Activated CD4-positive, alpha-beta T cell treated with anti-CD3 and anti-CD28 coated beads, Interleukin-2, amount 10 ng/mL, durations not matched to agents 24 days and 14 days (primary cell): ENCODE measurements at regions not wholly inside any gene's neighbourhood (a gene's known extent, or its start where the extent isn't known, plus 50 kb on each side); places are given as distances from the start of the nearest gene placed in this dataset.
"Not testable (repeated sequence)": the region's sequence is repeated elsewhere in the genome, so short reads cannot be mapped to it uniquely, and the experiment has no call there.

Source experiments
- DNase-seq: peaks from one replicate; pipeline ENCODE4 v3.0.0; 2022
- H3K27ac Mint-ChIP-seq: one replicate; pipeline ENCODE4 v1.8.0; 2022; ENCODE audit warnings: mild to moderate bottlenecking, mixed read lengths
- H3K27me3 Mint-ChIP-seq: one replicate; pipeline ENCODE4 v1.8.0; 2022; ENCODE audit warnings: mixed read lengths
- H3K36me3 Mint-ChIP-seq: one replicate; pipeline ENCODE4 v1.8.0; 2022; ENCODE audit warnings: low read depth, mild to moderate bottlenecking, mixed read lengths
- H3K4me1 Mint-ChIP-seq: one replicate; pipeline ENCODE4 v1.8.0; 2021; ENCODE audit warnings: mixed read lengths
- H3K4me3 Mint-ChIP-seq: one replicate; pipeline ENCODE4 v1.8.0; 2022; ENCODE audit warnings: mild to moderate bottlenecking, moderate library complexity, mixed read lengths
- H3K9me3 Mint-ChIP-seq: one replicate; pipeline ENCODE4 v1.8.0; 2021; ENCODE audit warnings: mixed read lengths
- intact Hi-C: fragments of 100-400 bp; cut with micrococcal nuclease; formaldehyde crosslinking; loops from one replicate; pipeline ENCODE4 v1.15.1; 2023

- Mint-ChIP-seq H3K4me3 (peak overlapping the region; percentile 69), H3K27me3 (peaks cover 3% of the 10 kb centered on the region), H3K27ac (no peak overlapping the region), H3K36me3 (no peaks in the 10 kb centered on the region), H3K4me1 (peaks cover 6% of the 10 kb centered on the region), H3K9me3 (no peaks in the 10 kb centered on the region)
- intact Hi-C loops, result loop anchor here (1.0 kb wide), 1 partner anchor 463 kb away; no protein-coding TSS in a partner anchor
- peak; percentile 71 for DNase-seq
These were observed 170.8 kb upstream of the FAM20A start for GRCh38 chr17:68771867-68772515.

- H3K4me3 Mint-ChIP-seq, result no peak overlapping the region
- no peaks in the 10 kb centered on the region for H3K9me3 Mint-ChIP-seq
- H3K27ac Mint-ChIP-seq, result no peak overlapping the region
- intact Hi-C loops, result loop anchor here (10.0 kb wide), 1 partner anchor 154 kb away; no protein-coding TSS in a partner anchor
- peaks cover 5% of the 10 kb centered on the region for H3K4me1 Mint-ChIP-seq
- H3K27me3 Mint-ChIP-seq, result peaks cover 3% of the 10 kb centered on the region
- DNase-seq, result no peak
- H3K36me3 Mint-ChIP-seq, result no peaks in the 10 kb centered on the region
These were observed 167.6 kb upstream of the FAM20A start for GRCh38 chr17:68768804-68769203.

DNA sequence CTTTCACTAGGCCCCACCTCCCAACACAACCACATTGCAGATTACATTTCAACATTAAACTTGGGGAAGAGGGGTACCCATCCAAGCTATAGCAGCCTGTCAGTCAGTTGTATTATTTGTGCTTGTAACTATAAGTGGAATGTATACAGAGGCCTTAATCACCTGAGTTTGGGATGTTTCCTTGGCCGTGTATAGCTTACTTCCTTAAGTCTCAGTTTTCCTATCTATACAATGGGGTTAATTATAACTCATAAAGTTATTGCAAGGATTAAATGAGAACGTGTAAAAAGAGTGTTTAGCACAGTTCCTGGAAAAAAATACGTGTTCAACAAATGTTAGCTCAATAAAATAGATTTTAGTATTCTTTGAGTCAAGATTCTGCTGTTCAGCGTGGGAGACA lies 165.5 kb upstream of the FAM20A start:
- no peaks in the 10 kb centered on the region for H3K27me3 Mint-ChIP-seq
- no peak overlapping the region for H3K27ac Mint-ChIP-seq
- DNase-seq, result no peak
- H3K9me3 Mint-ChIP-seq, result no peaks in the 10 kb centered on the region
- H3K4me1 Mint-ChIP-seq, result peaks cover 4% of the 10 kb centered on the region
- no peak overlapping the region for H3K4me3 Mint-ChIP-seq
- H3K36me3 Mint-ChIP-seq, result no peaks in the 10 kb centered on the region
- intact Hi-C loops, result loop anchor here (10.0 kb wide), 1 partner anchor 152 kb away; no protein-coding TSS in a partner anchor

- no peak for DNase-seq
- intact Hi-C loops, result loop anchor here (10.0 kb wide), 1 partner anchor 149 kb away; no protein-coding TSS in a partner anchor
- H3K27me3 Mint-ChIP-seq, result no peaks in the 10 kb centered on the region
- H3K9me3 Mint-ChIP-seq, result no peaks in the 10 kb centered on the region
- H3K27ac Mint-ChIP-seq, result no peak overlapping the region
- no peak overlapping the region for H3K4me3 Mint-ChIP-seq
- H3K4me1 Mint-ChIP-seq, result peaks cover 10% of the 10 kb centered on the region
- no peaks in the 10 kb centered on the region for H3K36me3 Mint-ChIP-seq
These were observed 162.4 kb upstream of the FAM20A start for GRCh38 chr17:68763562-68763961.

DNA sequence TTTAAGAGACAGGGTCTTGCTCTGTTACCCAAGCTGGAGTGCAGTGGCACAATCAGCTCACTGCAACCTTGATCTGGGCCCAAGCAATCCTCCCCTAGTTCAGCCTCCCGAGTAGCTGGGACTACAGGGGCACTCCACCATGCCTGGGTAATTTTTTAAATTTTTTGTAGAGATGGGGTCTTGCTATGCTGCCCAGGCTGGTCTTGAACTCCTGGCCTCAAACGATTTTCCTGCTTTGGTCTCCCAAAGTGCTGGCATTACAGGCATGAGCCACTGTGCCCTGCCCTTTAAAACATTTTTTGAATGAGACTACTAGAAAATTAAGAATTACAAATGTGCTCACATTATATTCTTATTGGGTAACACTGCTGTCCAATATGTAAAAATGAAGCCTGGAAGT lies 161.7 kb upstream of the FAM20A start:
- Mint-ChIP-seq H3K27me3 (no peaks in the 10 kb centered on the region), H3K4me1 (peaks cover 10% of the 10 kb centered on the region), H3K27ac (no peak overlapping the region), H3K36me3 (no peaks in the 10 kb centered on the region), H3K4me3 (no peak overlapping the region), H3K9me3 (peaks cover under 1% of the 10 kb centered on the region)
- DNase-seq, result no peak
- intact Hi-C loops, result loop anchor here (10.0 kb wide), 1 partner anchor 148 kb away; no protein-coding TSS in a partner anchor

DNA sequence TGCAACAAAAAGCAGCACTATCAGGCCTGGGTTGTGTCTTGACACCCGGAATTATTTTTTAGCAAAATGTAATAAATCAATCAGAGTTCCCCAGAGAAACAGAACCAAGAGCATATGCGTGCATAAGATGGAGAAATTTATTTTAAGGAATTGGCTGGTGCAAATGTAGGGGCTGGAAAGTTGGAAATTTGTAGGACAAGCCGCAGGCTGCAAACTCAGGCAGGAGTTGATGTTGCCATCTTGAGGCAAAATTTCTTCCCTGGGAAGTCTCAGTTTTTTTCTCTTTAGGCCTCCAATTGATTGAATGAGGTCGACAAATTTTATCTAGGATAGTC lies 158.9 kb upstream of the FAM20A start:
- intact Hi-C loops, result loop anchor here (2.0 to 10.0 kb wide), 2 partner anchors 145 to 225 kb away; no protein-coding TSS in a partner anchor
- Mint-ChIP-seq H3K4me1 (peaks cover 10% of the 10 kb centered on the region), H3K27me3 (no peaks in the 10 kb centered on the region), H3K27ac (no peak overlapping the region), H3K4me3 (peak overlapping the region; percentile 63), H3K36me3 (no peaks in the 10 kb centered on the region), H3K9me3 (peaks cover 3% of the 10 kb centered on the region)
- no peak for DNase-seq

DNA sequence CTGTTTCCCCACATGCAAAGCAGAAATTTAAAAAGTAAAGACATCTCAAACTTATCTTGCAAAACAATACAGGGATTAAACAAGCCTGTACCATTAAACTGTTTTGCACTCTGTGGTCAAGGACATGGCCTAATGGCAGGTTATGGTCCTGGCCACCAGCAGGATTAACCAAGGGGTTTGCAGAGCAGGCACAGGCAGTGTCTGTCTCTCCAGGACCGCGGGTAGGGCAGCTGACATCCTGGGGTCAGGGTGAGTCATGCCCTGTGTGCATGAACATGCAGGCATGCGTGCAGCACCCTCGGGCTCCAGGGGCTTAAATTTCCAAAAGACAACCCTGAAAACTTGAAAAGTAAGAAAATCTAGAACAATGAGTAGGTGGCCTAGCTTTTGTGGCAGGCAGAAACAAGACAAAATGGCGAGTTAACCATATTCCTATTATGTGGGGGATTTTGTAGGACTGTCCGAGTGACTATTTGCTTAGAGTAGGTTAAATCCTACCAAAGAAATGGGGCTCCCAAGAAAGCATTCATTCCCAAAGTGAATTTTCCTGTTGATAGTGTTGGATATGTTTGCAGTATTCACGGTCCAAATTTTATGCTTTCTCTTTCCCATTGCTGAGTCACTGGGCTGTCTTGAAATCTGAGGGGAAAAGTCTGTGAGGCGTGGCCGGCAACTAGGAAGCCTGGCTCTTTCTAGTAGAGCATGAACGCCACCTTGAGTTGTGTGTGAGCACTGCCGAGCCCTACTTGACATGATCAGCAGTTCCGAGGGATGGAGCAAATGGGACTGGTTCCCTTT lies 158.4 kb upstream of the FAM20A start:
- Mint-ChIP-seq H3K36me3 (no peaks in the 10 kb centered on the region), H3K4me1 (peaks cover 10% of the 10 kb centered on the region), H3K4me3 (peak overlapping the region; percentile 63), H3K27me3 (no peaks in the 10 kb centered on the region), H3K27ac (peak overlapping the region; percentile 32), H3K9me3 (peaks cover 3% of the 10 kb centered on the region)
- intact Hi-C loops, result loop anchor here (2.0 to 10.0 kb wide), 3 partner anchors 145 to 297 kb away; no protein-coding TSS in a partner anchor
- DNase-seq, result peak; percentile 88

DNA sequence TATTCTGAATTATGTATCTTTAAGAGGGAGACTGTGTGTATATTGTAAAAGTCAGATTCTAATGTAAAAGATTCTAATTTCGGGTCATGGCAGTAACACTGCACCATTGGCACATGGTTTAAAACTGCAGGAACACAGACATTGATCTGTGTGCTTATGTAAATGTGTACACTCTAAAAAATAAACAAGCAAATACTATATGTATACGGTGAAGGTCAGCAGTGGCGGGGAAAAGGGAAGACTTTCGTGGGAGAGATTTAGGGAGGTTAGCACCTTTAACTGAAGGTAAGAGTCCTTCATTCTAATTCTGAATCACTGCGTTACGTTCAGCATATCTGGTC lies 157.8 kb upstream of the FAM20A start:
- Mint-ChIP-seq H3K27me3 (no peaks in the 10 kb centered on the region), H3K36me3 (no peaks in the 10 kb centered on the region), H3K4me1 (peaks cover 10% of the 10 kb centered on the region), H3K27ac (no peak overlapping the region), H3K4me3 (no peak overlapping the region), H3K9me3 (peaks cover 3% of the 10 kb centered on the region)
- no peak for DNase-seq
- intact Hi-C loops, result loop anchor here (2.0 kb wide), 1 partner anchor 296 kb away; no protein-coding TSS in a partner anchor

DNA sequence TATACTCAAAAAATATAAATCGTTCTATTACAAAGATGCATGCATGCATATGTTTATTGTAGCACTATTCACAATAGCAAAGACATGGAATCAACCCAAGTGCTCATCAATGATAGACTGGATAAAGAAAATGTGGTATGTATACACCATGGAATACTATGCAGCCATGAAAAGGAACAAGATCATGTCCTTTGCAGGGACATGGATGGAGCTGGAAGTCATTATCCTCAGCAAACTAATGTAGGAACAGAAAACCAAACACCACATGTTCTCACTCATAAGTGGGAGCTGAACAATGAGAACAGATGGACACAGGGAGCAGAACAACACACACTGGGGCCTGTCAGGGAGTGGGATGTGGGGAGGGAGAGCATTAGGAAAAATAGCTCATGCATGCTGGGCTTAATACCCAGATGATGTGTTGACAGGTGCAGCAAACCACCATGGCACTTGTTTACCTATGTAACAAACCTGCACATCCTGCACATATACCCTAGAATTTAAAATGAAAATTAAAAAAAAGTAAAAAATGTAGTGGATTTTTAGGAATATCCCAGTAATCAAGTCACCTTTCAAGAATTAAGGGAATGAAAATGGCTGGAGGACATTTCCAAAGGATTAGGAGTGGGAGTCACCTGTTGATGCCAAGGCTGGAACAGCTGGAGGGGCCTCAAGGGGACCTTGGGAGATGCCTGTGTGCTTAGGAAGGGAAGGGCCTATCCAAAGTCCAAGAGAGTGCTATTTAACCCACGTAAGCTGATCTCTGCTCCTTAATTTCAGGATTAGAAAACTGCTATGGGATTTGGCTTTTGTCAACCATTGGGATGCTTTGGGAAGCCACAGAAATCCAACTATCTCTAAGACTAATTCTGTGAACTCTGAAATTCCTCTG lies 156.9 kb upstream of the FAM20A start:
- H3K4me1 Mint-ChIP-seq, H3K4me3 Mint-ChIP-seq: not testable (repeated sequence)

DNA sequence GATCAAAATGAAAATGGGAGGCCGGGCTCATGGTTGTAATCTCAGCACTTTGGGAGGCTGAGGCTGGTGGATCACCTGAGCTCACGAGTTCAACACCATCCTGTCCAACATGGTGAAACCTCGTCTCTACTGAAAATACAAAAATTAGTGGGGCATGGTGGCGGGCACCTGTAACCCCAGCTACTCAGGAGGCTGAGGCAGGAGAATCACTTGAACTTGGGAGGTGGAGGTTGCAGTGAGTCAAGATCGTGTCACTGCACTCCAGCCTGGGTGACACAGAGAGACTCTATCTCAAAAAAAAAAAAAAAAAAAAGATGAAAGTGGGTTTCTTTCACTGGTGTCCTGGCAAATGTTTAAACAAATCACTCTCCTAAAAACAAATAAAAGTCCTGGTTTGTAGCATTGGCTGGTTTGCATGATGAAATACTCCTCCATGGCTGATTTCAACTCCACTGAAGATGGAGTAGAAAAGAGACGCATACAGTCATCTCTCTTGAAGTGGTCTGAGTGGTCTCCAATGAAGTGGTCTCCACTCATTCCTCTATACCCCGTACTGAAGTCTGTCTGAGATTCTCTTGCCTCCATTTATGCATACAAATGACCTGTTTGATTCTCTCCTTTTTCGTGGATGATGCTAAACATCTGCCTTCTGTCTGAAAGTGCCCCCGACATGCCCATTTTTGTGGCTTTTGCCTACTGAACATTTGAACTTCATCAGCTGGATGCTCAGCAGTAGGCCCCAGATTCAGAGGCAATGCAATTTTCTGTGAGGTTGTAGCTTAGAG lies 153.0 kb upstream of the FAM20A start:
- H3K27me3 Mint-ChIP-seq, result no peaks in the 10 kb centered on the region
- intact Hi-C loops, result no loop called here
- H3K27ac Mint-ChIP-seq, result no peak overlapping the region
- no peak for DNase-seq
- H3K4me3 Mint-ChIP-seq, result no peak overlapping the region
- no peaks in the 10 kb centered on the region for H3K4me1 Mint-ChIP-seq
- no peaks in the 10 kb centered on the region for H3K36me3 Mint-ChIP-seq
- peaks cover 3% of the 10 kb centered on the region for H3K9me3 Mint-ChIP-seq

More for the DNA sequence above, 156.9 kb upstream of the FAM20A start:
- not testable (repeated sequence) for H3K36me3 Mint-ChIP-seq, H3K27me3 Mint-ChIP-seq, DNase-seq, H3K9me3 Mint-ChIP-seq, H3K27ac Mint-ChIP-seq
- intact Hi-C loops, result loop anchor here (2.0 kb wide), 1 partner anchor 295 kb away; no protein-coding TSS in a partner anchor

GRCh38 chr17:68750208-68750562 lies 149.0 kb upstream of the FAM20A start:
- DNase-seq, result no peak
- peaks cover 3% of the 10 kb centered on the region for H3K27me3 Mint-ChIP-seq
- intact Hi-C loops, result no loop called here
- no peaks in the 10 kb centered on the region for H3K9me3 Mint-ChIP-seq
- H3K36me3 Mint-ChIP-seq, result no peaks in the 10 kb centered on the region
- H3K4me1 Mint-ChIP-seq, result no peaks in the 10 kb centered on the region
- H3K27ac Mint-ChIP-seq, result no peak overlapping the region
- H3K4me3 Mint-ChIP-seq, result no peak overlapping the region

GRCh38 chr17:68749349-68750207 lies 148.4 kb upstream of the FAM20A start:
- no peaks in the 10 kb centered on the region for H3K4me1 Mint-ChIP-seq
- H3K4me3 Mint-ChIP-seq, result no peak overlapping the region
- intact Hi-C loops, result no loop called here
- H3K9me3 Mint-ChIP-seq, result no peaks in the 10 kb centered on the region
- no peak for DNase-seq
- H3K36me3 Mint-ChIP-seq, result no peaks in the 10 kb centered on the region
- no peak overlapping the region for H3K27ac Mint-ChIP-seq
- peaks cover 3% of the 10 kb centered on the region for H3K27me3 Mint-ChIP-seq
